Neuronal stem cell (in vitro differentiated cells): ENCODE measurements at regions not wholly inside any gene's neighbourhood (a gene's known extent, or its start where the extent isn't known, plus 50 kb on each side); places are given as distances from the start of the nearest gene placed in this dataset.

Source experiments
- DNase-seq: peaks from one replicate; pipeline ENCODE4 v3.0.0-alpha.2; 2013; ENCODE audit warnings: low spot score
- H2AFZ ChIP-seq: one replicate; pipeline ENCODE4 v1.6.1; 2013; ENCODE audit warnings: mild to moderate bottlenecking, low read length, inconsistent platforms
- H2AK5ac ChIP-seq: 2 replicates; pipeline ENCODE4 v1.6.1; 2013; ENCODE audit warnings: low read depth, mild to moderate bottlenecking, inconsistent platforms, low read length, moderate library complexity, mixed read lengths
- H2BK120ac ChIP-seq: 2 replicates; pipeline ENCODE4 v1.6.1; 2013; ENCODE audit warnings: low read depth, mild to moderate bottlenecking, inconsistent platforms, low read length, moderate library complexity, mixed read lengths
- H2BK12ac ChIP-seq: one replicate; pipeline ENCODE4 v1.6.1; 2013; ENCODE audit warnings: low read length, inconsistent platforms
- H2BK15ac ChIP-seq: 2 replicates; pipeline ENCODE4 v1.6.1; 2013; ENCODE audit warnings: mild to moderate bottlenecking, low read length, inconsistent platforms, mixed read lengths
- H2BK5ac ChIP-seq: one replicate; pipeline ENCODE4 v1.6.1; 2013; ENCODE audit warnings: inconsistent platforms, mild to moderate bottlenecking, low read length, moderate library complexity
- H3K14ac ChIP-seq: one replicate; pipeline ENCODE4 v1.6.1; 2013; ENCODE audit warnings: low read length, inconsistent platforms
- H3K18ac ChIP-seq: 2 replicates; pipeline ENCODE4 v1.6.1; 2013; ENCODE audit warnings: low read length, inconsistent platforms
- H3K23ac ChIP-seq: 2 replicates; pipeline ENCODE4 v1.6.1; 2013; ENCODE audit warnings: low read depth, mild to moderate bottlenecking, mixed read lengths, low read length, inconsistent platforms; ENCODE audit not compliant: poor library complexity
- H3K27ac ChIP-seq: replicated peaks from 3 replicates; pipeline ENCODE4 v1.5.1; 2013; ENCODE audit warnings: low read length, inconsistent platforms
- H3K27me3 ChIP-seq, 3 experiments: 2 replicates each; pipeline ENCODE4 v1.6.1; 2013; ENCODE audit warnings: low read length in 3 of 3, mild to moderate bottlenecking in 2 of 3, inconsistent platforms in 1 of 3, low read depth in 1 of 3, mixed read lengths in 1 of 3, moderate library complexity in 1 of 3; ENCODE audit not compliant: control insufficient read depth in 3 of 3, insufficient read depth in 3 of 3
- H3K36me3 ChIP-seq, 2 donors: replicated peaks in 1 of 2; 2 replicates each; pipeline ENCODE4 v1.6.1; 2013; ENCODE audit warnings: low read length in 2 of 2; ENCODE audit not compliant: control insufficient read depth in 2 of 2, insufficient read depth in 2 of 2
- H3K4ac ChIP-seq: 2 replicates; pipeline ENCODE4 v1.6.1; 2013; ENCODE audit warnings: inconsistent platforms, mild to moderate bottlenecking, low read length, moderate library complexity
- H3K4me1 ChIP-seq, 2 donors: 1 replicate in 1 of 2; 2 replicates in 1 of 2; pipeline ENCODE4 v1.6.1; 2013; ENCODE audit warnings: low read length in 2 of 2, low read depth in 1 of 2; ENCODE audit not compliant: control insufficient read depth in 2 of 2, insufficient read depth in 1 of 2
- H3K4me2 ChIP-seq: one replicate; pipeline ENCODE4 v1.6.1; 2013; ENCODE audit warnings: mild to moderate bottlenecking, low read length, inconsistent platforms; ENCODE audit not compliant: insufficient read depth, poor library complexity, severe bottlenecking
- H3K4me3 ChIP-seq, 2 donors: 2 replicates each; pipeline ENCODE4 v1.5.1; 2013; ENCODE audit warnings: low read length in 2 of 2, mild to moderate bottlenecking in 2 of 2, inconsistent platforms in 1 of 2, moderate library complexity in 1 of 2
- H3K79me1 ChIP-seq: one replicate; pipeline ENCODE4 v1.6.1; 2013; ENCODE audit warnings: low read depth, mild to moderate bottlenecking, inconsistent platforms, low read length, moderate library complexity
- H3K9ac ChIP-seq: one replicate; pipeline ENCODE4 v1.6.1; 2013; ENCODE audit warnings: mild to moderate bottlenecking, low read depth, low read length, inconsistent platforms; ENCODE audit not compliant: poor library complexity
- H3K9me3 ChIP-seq, 2 donors: replicated peaks in 1 of 2; 2 replicates each; pipeline versions ENCODE3 to v1.6.1; 2013; ENCODE audit warnings: low read length in 2 of 2, mild to moderate bottlenecking in 2 of 2, inconsistent platforms in 1 of 2, low read depth in 1 of 2, mixed read lengths in 1 of 2, moderate library complexity in 1 of 2; ENCODE audit not compliant: control insufficient read depth in 2 of 2, insufficient read depth in 1 of 2
- H4K8ac ChIP-seq: one replicate; pipeline ENCODE4 v1.6.1; 2013; ENCODE audit warnings: low read depth, mild to moderate bottlenecking, inconsistent platforms, low read length, moderate library complexity
- H4K91ac ChIP-seq: one replicate; pipeline ENCODE4 v1.6.1; 2013; ENCODE audit warnings: low read length, low read depth, mild to moderate bottlenecking, inconsistent platforms; ENCODE audit not compliant: poor library complexity
- WGBS, 2 donors: extraction: QIAGEN DNeasy Blood & Tissue Kit; methylation state at CpG; one replicate each; pipeline ENCODE4 v1.1.7; 2013; ENCODE audit warnings: missing lambda C conversion rate in 2 of 2, mixed read lengths in 1 of 2; ENCODE audit not compliant: insufficient read length in 2 of 2, insufficient replicate concordance in 1 of 2; ENCODE audit errors: extremely low coverage in 2 of 2; 5-methylcytosine and 5-hydroxymethylcytosine counted together

GRCh38 chrX:138946926-138947325 is 235.4 kb upstream of the FGF13 start:
- Histone ChIP-seq H3K18ac (no peak overlapping the region), H2AK5ac (no peak overlapping the region), H3K14ac (no peak overlapping the region), H4K91ac (no peak overlapping the region), H2BK15ac (no peak overlapping the region), H3K27me3 (no peaks in the 10 kb centered on the region), H2BK5ac (no peak overlapping the region), H3K9me3 (no peaks in the 10 kb centered on the region), H3K27ac (no peak overlapping the region), H3K36me3 (no peaks in the 10 kb centered on the region), H2BK12ac (no peak overlapping the region), H3K79me1 (no peaks in the 10 kb centered on the region), H3K4me2 (no peak overlapping the region), H2AFZ (no peak overlapping the region), H4K8ac (no peak overlapping the region), H3K9ac (no peak overlapping the region), H2BK120ac (no peak overlapping the region), H3K4ac (no peak overlapping the region), H3K4me1 (no peaks in the 10 kb centered on the region), H3K4me3 (no peak overlapping the region), H3K23ac (no peak overlapping the region)
- DNase-seq: no peak
- WGBS, 2 donors: no CpG with 5 or more reads among the region's 3 CpGs

GRCh38 chrX:138945219-138945618 is 233.7 kb upstream of the FGF13 start:
- Histone ChIP-seq H3K9ac (no peak overlapping the region), H2BK5ac (no peak overlapping the region), H3K18ac (no peak overlapping the region), H2AK5ac (no peak overlapping the region), H3K4me1 (no peaks in the 10 kb centered on the region), H2BK15ac (no peak overlapping the region), H3K14ac (no peak overlapping the region), H3K36me3 (no peaks in the 10 kb centered on the region), H4K8ac (no peak overlapping the region), H3K4ac (no peak overlapping the region), H3K4me2 (no peak overlapping the region), H2AFZ (no peak overlapping the region), H3K79me1 (no peaks in the 10 kb centered on the region), H3K27me3 (no peaks in the 10 kb centered on the region), H3K9me3 (no peaks in the 10 kb centered on the region), H3K27ac (no peak overlapping the region), H2BK120ac (no peak overlapping the region), H2BK12ac (no peak overlapping the region), H3K23ac (no peak overlapping the region), H4K91ac (no peak overlapping the region), H3K4me3 (no peak overlapping the region)
- no CpG with 5 or more reads among the region's 6 CpGs for WGBS, 2 donors
- DNase-seq: no peak

GRCh38 chrX:138939038-138939437 is 227.5 kb upstream of the FGF13 start:
- no peak overlapping the region for H2BK5ac ChIP-seq
- H2BK12ac ChIP-seq: no peak overlapping the region
- no peak overlapping the region for H2AFZ ChIP-seq
- H3K18ac ChIP-seq: no peak overlapping the region
- no peak overlapping the region for H2BK15ac ChIP-seq
- no peaks in the 10 kb centered on the region for H3K79me1 ChIP-seq
- no peak overlapping the region for H3K14ac ChIP-seq
- no peak overlapping the region for H2AK5ac ChIP-seq
- H3K4ac ChIP-seq: no peak overlapping the region
- H4K91ac ChIP-seq: no peak overlapping the region
- no peaks in the 10 kb centered on the region for H3K36me3 ChIP-seq
- no peak for DNase-seq
- H4K8ac ChIP-seq: no peak overlapping the region
- H3K4me3 ChIP-seq: no peak overlapping the region
- H3K27me3 ChIP-seq: no peaks in the 10 kb centered on the region
- H3K23ac ChIP-seq: no peak overlapping the region
- no peak overlapping the region for H3K4me2 ChIP-seq
- no peak overlapping the region for H3K9ac ChIP-seq
- H3K4me1 ChIP-seq: no peaks in the 10 kb centered on the region
- H3K27ac ChIP-seq: no peak overlapping the region
- H3K9me3 ChIP-seq: no peaks in the 10 kb centered on the region
- H2BK120ac ChIP-seq: no peak overlapping the region

GRCh38 chrX:138938003-138938402 is 226.5 kb upstream of the FGF13 start:
- H3K27ac ChIP-seq: no peak overlapping the region
- no peak overlapping the region for H2BK15ac ChIP-seq
- H3K23ac ChIP-seq: no peak overlapping the region
- H2AFZ ChIP-seq: no peak overlapping the region
- H2BK120ac ChIP-seq: no peak overlapping the region
- DNase-seq: no peak
- H3K9ac ChIP-seq: no peak overlapping the region
- no peak overlapping the region for H3K4me2 ChIP-seq
- no peak overlapping the region for H3K4ac ChIP-seq
- H2BK5ac ChIP-seq: no peak overlapping the region
- H4K91ac ChIP-seq: no peak overlapping the region
- H3K79me1 ChIP-seq: no peaks in the 10 kb centered on the region
- H3K9me3 ChIP-seq: no peaks in the 10 kb centered on the region
- no peak overlapping the region for H3K4me3 ChIP-seq
- H3K27me3 ChIP-seq: no peaks in the 10 kb centered on the region
- no peak overlapping the region for H3K18ac ChIP-seq
- no peaks in the 10 kb centered on the region for H3K36me3 ChIP-seq
- H3K14ac ChIP-seq: no peak overlapping the region
- H2AK5ac ChIP-seq: no peak overlapping the region
- no peak overlapping the region for H2BK12ac ChIP-seq
- WGBS, 2 donors: no CpG with 5 or more reads among the region's 1 CpG
- no peaks in the 10 kb centered on the region for H3K4me1 ChIP-seq
- H4K8ac ChIP-seq: no peak overlapping the region
